Small intestine (tissue), 7 donors: ENCODE measurements at regions not wholly inside any gene's neighbourhood (a gene's known extent, or its start where the extent isn't known, plus 50 kb on each side); places are given as distances from the start of the nearest gene placed in this dataset.
A peak's percentile ranks its signal among the peaks of the same experiment; 100 is the strongest.

Experiments
- DNase-seq, 2 donors: peaks; one replicate each; pipeline versions ENCODE4 v3.0.0 to v3.0.0-alpha.2; 2013
- FAIRE-seq: peaks from 2 replicates; lab custom pipeline; 2012; peaks lifted over from hg19 to GRCh38; lab: Jason Lieb, UNC
- H3K27ac ChIP-seq, 3 donors: one replicate each; pipeline ENCODE4 v1.5.1; 2013; ENCODE audit warnings: low read length in 2 of 3, mild to moderate bottlenecking in 2 of 3, control low read depth in 1 of 3, inconsistent platforms in 1 of 3, low read depth in 1 of 3, moderate library complexity in 1 of 3
- H3K27me3 ChIP-seq, 3 donors: one replicate each; pipeline ENCODE4 v1.6.1; 2013; ENCODE audit warnings: low read length in 3 of 3, inconsistent platforms in 1 of 3; ENCODE audit not compliant: control insufficient read depth in 3 of 3, insufficient read depth in 3 of 3
- H3K36me3 ChIP-seq, 3 donors: one replicate each; pipeline ENCODE4 v1.6.1; 2013; ENCODE audit warnings: low read length in 3 of 3, inconsistent platforms in 1 of 3, low read depth in 1 of 3, mild to moderate bottlenecking in 1 of 3, moderate library complexity in 1 of 3; ENCODE audit not compliant: control insufficient read depth in 3 of 3, insufficient read depth in 2 of 3
- H3K4me1 ChIP-seq, 3 donors: one replicate each; pipeline ENCODE4 v1.6.1; 2013; ENCODE audit warnings: low read length in 2 of 3, inconsistent platforms in 1 of 3, low read depth in 1 of 3, mild to moderate bottlenecking in 1 of 3, moderate library complexity in 1 of 3; ENCODE audit not compliant: control insufficient read depth in 3 of 3, insufficient read depth in 2 of 3
- H3K4me3 ChIP-seq, 3 donors: one replicate each; pipeline ENCODE4 v1.5.1; 2013; ENCODE audit warnings: low read length in 3 of 3, control low read depth in 1 of 3, inconsistent platforms in 1 of 3, low read depth in 1 of 3, mild to moderate bottlenecking in 1 of 3, moderate library complexity in 1 of 3
- H3K9me3 ChIP-seq, 2 donors: one replicate each; pipeline ENCODE4 v1.6.1; 2013; ENCODE audit warnings: low read depth in 1 of 2, low read length in 1 of 2; ENCODE audit not compliant: control insufficient read depth in 2 of 2, insufficient read depth in 1 of 2
- WGBS, 3 donors: extraction: QIAGEN DNeasy Blood & Tissue Kit; methylation state at CpG; one replicate each; pipeline ENCODE4 v1.1.7; 2013; 5-methylcytosine and 5-hydroxymethylcytosine counted together
- donor health status: healthy with polysubstance abuse.
- donor health status: control.
- donor health status: control.
- donor health status: Bipolar disorder and iron deficiency.
- donor health status: healthy.

- no peaks in the 10 kb centered on the region for H3K36me3 ChIP-seq
- H3K27ac ChIP-seq: no peak overlapping the region
- no peaks in the 10 kb centered on the region for H3K9me3 ChIP-seq
- DNase-seq (no peak), FAIRE-seq (no peak)
- peaks cover 0 to 3% (median 2%) of the 10 kb centered on the region in 3 donors for H3K4me1 ChIP-seq
- H3K27me3 ChIP-seq: no peaks in the 10 kb centered on the region
- no peak overlapping the region for H3K4me3 ChIP-seq
Observed at GRCh38 chr5:148931453-148932057, 105.1 kb downstream of the ADRB2 start.

GRCh38 chr5:148932355-148932935, 106.0 kb downstream of the ADRB2 start:
- Histone ChIP-seq H3K27ac (no peak overlapping the region), H3K27me3 (no peaks in the 10 kb centered on the region), H3K36me3 (no peaks in the 10 kb centered on the region), H3K9me3 (no peaks in the 10 kb centered on the region), H3K4me3 (no peak overlapping the region), H3K4me1 (peaks cover 0 to 3% (median 2%) of the 10 kb centered on the region in 3 donors)
- peak; percentile 3 to 40 for DNase-seq
- no peak for FAIRE-seq
- 32 to 62% (median 53%) methylated on average over 4 of the region's 4 CpGs for WGBS, 3 donors

GRCh38 chr5:148933903-148934432, 107.6 kb downstream of the ADRB2 start:
- DNase-seq: no peak
- no peak overlapping the region for H3K27ac ChIP-seq
- WGBS, 3 donors: 43 to 70% (median 55%) methylated on average over 1 of the region's 1 CpG

GRCh38 chr5:148934895-148935400, 108.5 kb downstream of the ADRB2 start:
- Histone ChIP-seq H3K36me3 (no peaks in the 10 kb centered on the region), H3K27ac (no peak overlapping the region), H3K4me1 (peaks cover 0 to 2% (median 0%) of the 10 kb centered on the region in 3 donors), H3K4me3 (no peak overlapping the region), H3K9me3 (no peaks in the 10 kb centered on the region), H3K27me3 (no peaks in the 10 kb centered on the region)
- WGBS, 3 donors: 19 to 55% (median 29%) methylated on average over 2 of the region's 2 CpGs
- FAIRE-seq (no peak), DNase-seq (no peak)

More at GRCh38 chr5:148933903-148934432, 107.6 kb downstream of the ADRB2 start:
- Histone ChIP-seq H3K4me3 (no peak overlapping the region), H3K9me3 (no peaks in the 10 kb centered on the region), H3K36me3 (no peaks in the 10 kb centered on the region), H3K4me1 (peaks cover 0 to 2% (median 0%) of the 10 kb centered on the region in 3 donors), H3K27me3 (no peaks in the 10 kb centered on the region)
- no peak for FAIRE-seq

GRCh38 chr5:148937239-148937638, 110.8 kb downstream of the ADRB2 start:
- Histone ChIP-seq H3K4me1 (peaks cover 0 to 2% (median 0%) of the 10 kb centered on the region in 3 donors), H3K4me3 (no peak overlapping the region), H3K27ac (no peak overlapping the region), H3K36me3 (no peaks in the 10 kb centered on the region), H3K27me3 (no peaks in the 10 kb centered on the region), H3K9me3 (no peaks in the 10 kb centered on the region)
- WGBS, 3 donors: 40 to 66% (median 58%) methylated on average over 1 of the region's 1 CpG
- no peak for DNase-seq
- no peak for FAIRE-seq

- no peak for DNase-seq
- no peak for FAIRE-seq
- no peak overlapping the region for H3K4me3 ChIP-seq
- H3K4me1 ChIP-seq: peaks cover 0 to 2% (median 0%) of the 10 kb centered on the region in 3 donors
- WGBS, 3 donors: 83 to 89% (median 85%) methylated on average over 4 of the region's 4 CpGs
- no peaks in the 10 kb centered on the region for H3K27me3 ChIP-seq
- H3K36me3 ChIP-seq: no peaks in the 10 kb centered on the region
- no peaks in the 10 kb centered on the region for H3K9me3 ChIP-seq
- H3K27ac ChIP-seq: no peak overlapping the region
Observed at GRCh38 chr5:148937830-148938521, 111.6 kb downstream of the ADRB2 start.

GRCh38 chr5:148938522-148938882, 112.1 kb downstream of the ADRB2 start:
- Histone ChIP-seq H3K27me3 (no peaks in the 10 kb centered on the region), H3K36me3 (no peaks in the 10 kb centered on the region), H3K27ac (no peak overlapping the region), H3K4me1 (peaks cover 0 to 2% (median 0%) of the 10 kb centered on the region in 3 donors), H3K4me3 (no peak overlapping the region), H3K9me3 (no peaks in the 10 kb centered on the region)
- DNase-seq (no peak), FAIRE-seq (no peak)
- 92 to 97% (median 94%) methylated on average over 3 of the region's 3 CpGs for WGBS, 3 donors

- peaks cover 0 to under 1% (median 0%) of the 10 kb centered on the region in 3 donors for H3K4me1 ChIP-seq
- no peak overlapping the region for H3K4me3 ChIP-seq
- H3K36me3 ChIP-seq: no peaks in the 10 kb centered on the region
- no peaks in the 10 kb centered on the region for H3K27me3 ChIP-seq
- no peak for FAIRE-seq
- no peaks in the 10 kb centered on the region for H3K9me3 ChIP-seq
- 29 to 72% (median 70%) methylated on average over 1 of the region's 1 CpG for WGBS, 3 donors
- no peak overlapping the region for H3K27ac ChIP-seq
- peak in 1 of 2 donors; percentile 38 for DNase-seq
Observed at GRCh38 chr5:148939676-148940075, 113.3 kb downstream of the ADRB2 start.
